A673 (cell line): ENCODE measurements at regions not wholly inside any gene's neighbourhood (a gene's known extent, or its start where the extent isn't known, plus 50 kb on each side); places are given as distances from the start of the nearest gene placed in this dataset.

ENCODE experiments used
- BruUV-seq: library from RNA; stranded (reverse); fragments of 400-500 nt; replicated peaks from 2 replicates; lab custom pipeline; 2021; lab: Mats Ljungman, UMichigan
- CTCF ChIA-PET: fragments of 300-600 bp; sonication (Branson Sonifier 250); formaldehyde crosslinking; loops from one replicate; lab custom pipeline; 2022; ENCODE audit warnings: antibody characterized with exemption; lab: Charles Lee
- POLR2A ChIA-PET: fragments of 300-600 bp; sonication (Branson Sonifier 250); formaldehyde crosslinking; loops from one replicate; lab custom pipeline; 2022; ENCODE audit warnings: antibody characterized with exemption; ENCODE audit not compliant: low non-redundant PET; lab: Charles Lee
- DNase-seq: peaks from one replicate; pipeline ENCODE4 v3.0.0-alpha.2; 2015; ENCODE audit warnings: low spot score
- H3K27ac ChIP-seq: fragments of 200-600 bp; sonication (generic); 2 replicates; pipeline ENCODE4 v1.5.1; 2016; ENCODE audit warnings: mixed run types, low read depth, mild to moderate bottlenecking, mixed read lengths, antibody characterized with exemption, low read length; ENCODE audit not compliant: poor library complexity, severe bottlenecking
- H3K27me3 ChIP-seq: fragments of 200-600 bp; sonication (generic); replicated peaks from 2 replicates; pipeline ENCODE4 v1.6.1; 2017; ENCODE audit warnings: mixed run types, low read depth, mild to moderate bottlenecking, mixed read lengths, antibody characterized with exemption, low read length; ENCODE audit not compliant: insufficient read depth, poor library complexity
- H3K36me3 ChIP-seq: fragments of 200-600 bp; sonication (generic); 2 replicates; pipeline ENCODE4 v1.6.1; 2016; ENCODE audit warnings: mixed run types, mild to moderate bottlenecking, mixed read lengths, antibody characterized with exemption, low read length; ENCODE audit not compliant: insufficient read depth, poor library complexity, severe bottlenecking
- H3K4me1 ChIP-seq: fragments of 200-600 bp; sonication (generic); 2 replicates; pipeline ENCODE4 v1.6.1; 2017; ENCODE audit warnings: mixed run types, mild to moderate bottlenecking, mixed read lengths, antibody characterized with exemption, low read length; ENCODE audit not compliant: insufficient read depth, poor library complexity, severe bottlenecking
- H3K4me3 ChIP-seq: fragments of 200-600 bp; sonication (generic); 2 replicates; pipeline ENCODE4 v1.5.1; 2016; ENCODE audit warnings: low read depth, mixed run types, mild to moderate bottlenecking, mixed read lengths, low read length; ENCODE audit not compliant: poor library complexity, severe bottlenecking
- H3K9me3 ChIP-seq: fragments of 200-600 bp; sonication (generic); 2 replicates; pipeline ENCODE4 v1.6.1; 2016; ENCODE audit warnings: mixed run types, low read depth, mild to moderate bottlenecking, mixed read lengths, antibody characterized with exemption, low read length; ENCODE audit not compliant: poor library complexity, severe bottlenecking
- EZH2 ChIP-seq: fragments of 200-600 bp; sonication (generic); IDR thresholded peaks from 2 replicates; pipeline ENCODE4 v1.6.1; 2017; ENCODE audit warnings: borderline replicate concordance, low read depth, mild to moderate bottlenecking, mixed read lengths, antibody characterized with exemption, low read length; ENCODE audit not compliant: poor library complexity, severe bottlenecking
- intact Hi-C: fragments of 100-400 bp; cut with micrococcal nuclease; formaldehyde crosslinking; loops from one replicate; pipeline ENCODE4 v1.10.0; 2022; ENCODE audit not compliant: unreplicated experiment
- TF ChIP-seq, protein P1 (sequence below): fragments of 300-800, 200-600 bp; sonication (generic); conservative IDR thresholded peaks from 2 replicates; pipeline ENCODE4 v1.5.1; 2017; ENCODE audit warnings: low read depth, mild to moderate bottlenecking, antibody characterized with exemption, low read length, moderate library complexity, mixed read lengths

DNA sequence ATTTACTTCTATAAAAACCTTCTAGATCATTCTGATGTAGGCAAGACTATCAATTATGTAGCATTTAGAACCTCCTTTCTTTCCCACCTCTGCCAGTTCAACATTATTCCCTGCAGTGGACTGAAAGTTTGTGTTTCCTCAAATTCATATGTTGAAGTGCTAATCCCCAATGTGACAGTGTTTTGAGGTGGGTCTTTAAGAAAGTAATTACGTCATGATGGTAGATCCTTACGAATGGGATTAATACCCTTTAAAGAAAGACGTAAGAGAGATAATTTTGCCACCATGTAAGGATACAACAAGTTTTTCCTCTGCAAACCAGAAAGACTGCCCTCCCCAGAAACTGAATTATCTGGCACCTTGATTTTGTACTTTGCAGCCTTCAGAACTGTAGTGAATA lies 1489.7 kb upstream of the SEL1L start:
- CTCF ChIA-PET = no interaction called here

DNA sequence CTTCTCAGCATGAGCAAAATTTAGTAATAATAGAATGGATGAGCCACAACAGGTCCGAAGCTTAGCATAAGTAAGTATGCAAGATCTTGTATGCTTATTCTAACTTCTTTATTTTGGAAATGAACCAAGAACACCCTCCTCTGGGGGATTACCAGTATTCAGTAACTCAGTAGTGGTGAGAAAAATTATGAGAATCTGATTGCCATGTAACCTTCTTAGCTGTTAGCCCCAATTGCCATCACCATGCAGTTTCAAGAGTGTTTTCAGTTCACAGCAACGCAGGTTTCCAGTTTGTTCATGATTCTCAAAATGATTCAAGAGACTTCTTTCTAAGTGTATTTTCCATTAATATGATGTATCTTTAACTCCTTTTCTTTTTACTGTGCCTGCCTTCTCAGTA lies 1507.6 kb upstream of the SEL1L start:
- POLR2A ChIA-PET = no interaction called here

More for the DNA sequence above, 1489.7 kb upstream of the SEL1L start:
- Histone ChIP-seq H3K36me3 (no peaks in the 10 kb centered on the region), H3K27me3 (no peaks in the 10 kb centered on the region), H3K27ac (no peak overlapping the region), H3K9me3 (no peaks in the 10 kb centered on the region), H3K4me1 (no peaks in the 10 kb centered on the region), H3K4me3 (no peak overlapping the region)
- DNase-seq = no peak
- intact Hi-C loops = no loop called here
- BruUV-seq = no TSS peak
- no peak for TF ChIP-seq EZH2
- TF ChIP-seq, protein P1, sequence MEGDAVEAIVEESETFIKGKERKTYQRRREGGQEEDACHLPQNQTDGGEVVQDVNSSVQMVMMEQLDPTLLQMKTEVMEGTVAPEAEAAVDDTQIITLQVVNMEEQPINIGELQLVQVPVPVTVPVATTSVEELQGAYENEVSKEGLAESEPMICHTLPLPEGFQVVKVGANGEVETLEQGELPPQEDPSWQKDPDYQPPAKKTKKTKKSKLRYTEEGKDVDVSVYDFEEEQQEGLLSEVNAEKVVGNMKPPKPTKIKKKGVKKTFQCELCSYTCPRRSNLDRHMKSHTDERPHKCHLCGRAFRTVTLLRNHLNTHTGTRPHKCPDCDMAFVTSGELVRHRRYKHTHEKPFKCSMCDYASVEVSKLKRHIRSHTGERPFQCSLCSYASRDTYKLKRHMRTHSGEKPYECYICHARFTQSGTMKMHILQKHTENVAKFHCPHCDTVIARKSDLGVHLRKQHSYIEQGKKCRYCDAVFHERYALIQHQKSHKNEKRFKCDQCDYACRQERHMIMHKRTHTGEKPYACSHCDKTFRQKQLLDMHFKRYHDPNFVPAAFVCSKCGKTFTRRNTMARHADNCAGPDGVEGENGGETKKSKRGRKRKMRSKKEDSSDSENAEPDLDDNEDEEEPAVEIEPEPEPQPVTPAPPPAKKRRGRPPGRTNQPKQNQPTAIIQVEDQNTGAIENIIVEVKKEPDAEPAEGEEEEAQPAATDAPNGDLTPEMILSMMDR = no peak
- POLR2A ChIA-PET = no interaction called here

DNA sequence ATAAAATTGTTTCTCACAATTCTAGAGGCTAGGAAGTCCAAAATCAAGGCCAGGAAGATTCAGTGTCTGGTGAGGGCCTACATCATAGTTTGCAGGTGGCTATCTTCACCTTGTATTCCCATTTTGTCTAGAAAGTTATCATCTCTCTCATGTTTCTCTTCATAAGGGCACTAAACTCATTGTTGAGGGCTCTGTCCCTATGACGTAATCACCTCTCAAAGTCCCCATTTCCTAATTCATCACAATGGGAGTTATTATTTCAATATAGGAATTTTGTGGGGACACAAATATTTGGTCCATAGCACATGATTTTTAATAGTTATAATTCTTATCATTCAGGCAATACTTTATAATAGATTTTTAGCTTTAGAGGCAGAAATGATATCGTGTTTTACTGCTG lies 1509.2 kb upstream of the SEL1L start:
- ChIA-PET POLR2A (no interaction called here), CTCF (no interaction called here)
- TF ChIP-seq EZH2 = no peak
- TF ChIP-seq, protein P1 = no peak
- no TSS peak for BruUV-seq
- Histone ChIP-seq H3K4me1 (no peaks in the 10 kb centered on the region), H3K36me3 (no peaks in the 10 kb centered on the region), H3K9me3 (no peaks in the 10 kb centered on the region), H3K4me3 (no peak overlapping the region), H3K27ac (no peak overlapping the region), H3K27me3 (no peaks in the 10 kb centered on the region)
- DNase-seq = no peak
- intact Hi-C loops = no loop called here

More for the DNA sequence above, 1507.6 kb upstream of the SEL1L start:
- TF ChIP-seq EZH2 = no peak
- TF ChIP-seq, protein P1 = no peak
- H3K27me3 ChIP-seq = no peaks in the 10 kb centered on the region
- H3K4me3 ChIP-seq = no peak overlapping the region
- no peak overlapping the region for H3K27ac ChIP-seq
- CTCF ChIA-PET = no interaction called here
- BruUV-seq = no TSS peak
- peak; percentile 24 for DNase-seq
- no peaks in the 10 kb centered on the region for H3K4me1 ChIP-seq
- intact Hi-C loops = no loop called here
- H3K9me3 ChIP-seq = no peaks in the 10 kb centered on the region
- no peaks in the 10 kb centered on the region for H3K36me3 ChIP-seq
